ENCODE measurements at regions not wholly inside any gene's neighbourhood (a gene's known extent, or its start where the extent isn't known, plus 50 kb on each side); places are given as distances from the start of the nearest gene placed in this dataset.

DNA sequence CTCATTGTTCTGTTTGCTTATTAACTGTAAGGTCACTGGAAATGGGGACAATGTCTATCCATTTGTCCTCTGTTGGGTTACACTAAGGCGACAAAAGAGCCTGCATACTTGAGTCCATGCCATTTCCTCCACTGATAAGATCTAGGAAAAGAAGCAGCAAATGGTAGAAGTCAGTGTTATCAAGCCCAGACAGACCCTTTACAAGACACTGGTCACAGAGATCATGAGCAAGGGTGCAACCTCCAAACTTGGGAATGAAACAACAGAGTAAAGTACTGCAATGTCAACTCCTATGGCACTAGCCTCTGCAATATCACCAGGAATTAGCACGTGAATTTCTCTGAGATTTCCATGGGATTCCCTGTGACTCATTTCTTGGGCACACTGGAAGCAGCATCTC is 126.9 kb downstream of the ID4 start:
- TF ChIP-seq, protein P1, sequence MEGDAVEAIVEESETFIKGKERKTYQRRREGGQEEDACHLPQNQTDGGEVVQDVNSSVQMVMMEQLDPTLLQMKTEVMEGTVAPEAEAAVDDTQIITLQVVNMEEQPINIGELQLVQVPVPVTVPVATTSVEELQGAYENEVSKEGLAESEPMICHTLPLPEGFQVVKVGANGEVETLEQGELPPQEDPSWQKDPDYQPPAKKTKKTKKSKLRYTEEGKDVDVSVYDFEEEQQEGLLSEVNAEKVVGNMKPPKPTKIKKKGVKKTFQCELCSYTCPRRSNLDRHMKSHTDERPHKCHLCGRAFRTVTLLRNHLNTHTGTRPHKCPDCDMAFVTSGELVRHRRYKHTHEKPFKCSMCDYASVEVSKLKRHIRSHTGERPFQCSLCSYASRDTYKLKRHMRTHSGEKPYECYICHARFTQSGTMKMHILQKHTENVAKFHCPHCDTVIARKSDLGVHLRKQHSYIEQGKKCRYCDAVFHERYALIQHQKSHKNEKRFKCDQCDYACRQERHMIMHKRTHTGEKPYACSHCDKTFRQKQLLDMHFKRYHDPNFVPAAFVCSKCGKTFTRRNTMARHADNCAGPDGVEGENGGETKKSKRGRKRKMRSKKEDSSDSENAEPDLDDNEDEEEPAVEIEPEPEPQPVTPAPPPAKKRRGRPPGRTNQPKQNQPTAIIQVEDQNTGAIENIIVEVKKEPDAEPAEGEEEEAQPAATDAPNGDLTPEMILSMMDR (conservative IDR thresholded peaks at IDR 0.05): no peak
- no peak for TF ChIP-seq ZFX (IDR thresholded peaks at IDR 0.05)

All from C4-2B (cell line).